ENCODE measurements at regions not wholly inside any gene's neighbourhood (a gene's known extent, or its start where the extent isn't known, plus 50 kb on each side); places are given as distances from the start of the nearest gene placed in this dataset.

GRCh38 chr13:59422646-59423045 lies 741.1 kb downstream of the DIAPH3 start:
- POLR2A ChIA-PET: no interaction called here
- no peak for TF ChIP-seq MYBL2 (CRISPR knock-in tag; IDR thresholded peaks at IDR 0.05)
- TF ChIP-seq ZNF396 (CRISPR knock-in tag; IDR thresholded peaks at IDR 0.05; ENCODE audit: borderline replicate concordance): no peak
- TF ChIP-seq RELA (CRISPR knock-in tag; IDR thresholded peaks at IDR 0.05; ENCODE audit: borderline replicate concordance): no peak
- TF ChIP-seq ZNF512 (CRISPR knock-in tag; IDR thresholded peaks at IDR 0.05; ENCODE audit: borderline replicate concordance): no peak
- TF ChIP-seq GTF2I (CRISPR knock-in tag; conservative IDR thresholded peaks at IDR 0.05): no peak
- TF ChIP-seq GABPB1 (CRISPR knock-in tag; IDR thresholded peaks at IDR 0.05): no peak
- no peak for DNase-seq (ENCODE audit: low spot score)
- H3K4me3 Mint-ChIP-seq: no peak overlapping the region
- peaks cover 7% of the 10 kb centered on the region; the same call in 1 of the 2 replicates for H3K36me3 Mint-ChIP-seq
- no peaks in the 10 kb centered on the region; the same call in 1 of the 2 replicates for H3K27me3 Mint-ChIP-seq (ENCODE audit: low read depth)
- H3K9me3 Mint-ChIP-seq: peaks cover 18% of the 10 kb centered on the region
- peaks cover 23% of the 10 kb centered on the region for H3K4me1 Mint-ChIP-seq
- CTCF ChIA-PET: interaction anchor here (1.1 kb wide), 1 partner anchor 9 kb away, joined by 3 read pairs; no protein-coding TSS in a partner anchor
- ATAC-seq: peak; percentile 86
- H3K27ac Mint-ChIP-seq: no peak overlapping the region

- DNase-seq (ENCODE audit: low spot score) (no peak), ATAC-seq (no peak)
- TF ChIP-seq CDX4 (CRISPR knock-in tag; IDR thresholded peaks at IDR 0.05; ENCODE audit: borderline replicate concordance): no peak
- TF ChIP-seq ZNF416 (CRISPR knock-in tag; IDR thresholded peaks at IDR 0.05): no peak
- no peak for TF ChIP-seq ZNF671 (CRISPR knock-in tag; IDR thresholded peaks at IDR 0.05)
- TF ChIP-seq JAZF1 (CRISPR knock-in tag; IDR thresholded peaks at IDR 0.05): no peak
- TF ChIP-seq TEAD1 (CRISPR knock-in tag; IDR thresholded peaks at IDR 0.05): no peak
- TF ChIP-seq USF2 (CRISPR knock-in tag; IDR thresholded peaks at IDR 0.05): no peak
- TF ChIP-seq ZNF396 (CRISPR knock-in tag; IDR thresholded peaks at IDR 0.05; ENCODE audit: borderline replicate concordance): no peak
- TF ChIP-seq RORB (CRISPR knock-in tag; IDR thresholded peaks at IDR 0.05): no peak
- no peak for TF ChIP-seq MLX (CRISPR knock-in tag; IDR thresholded peaks at IDR 0.05)
- Mint-ChIP-seq H3K9me3 (peaks cover 23% of the 10 kb centered on the region), H3K27ac (no peak overlapping the region), H3K4me1 (peaks cover 23% of the 10 kb centered on the region), H3K27me3 (ENCODE audit: low read depth) (no peaks in the 10 kb centered on the region; the same call in 1 of the 2 replicates), H3K4me3 (no peak overlapping the region), H3K36me3 (peaks cover 7% of the 10 kb centered on the region; the same call in 1 of the 2 replicates)
- ChIA-PET POLR2A (no interaction called here), CTCF (interaction anchor here (1.1 kb wide), 1 partner anchor 10 kb away, joined by 3 read pairs; no protein-coding TSS in a partner anchor)
These were observed 739.9 kb downstream of the DIAPH3 start for GRCh38 chr13:59423708-59424340.

- Mint-ChIP-seq H3K27me3 (ENCODE audit: low read depth) (no peaks in the 10 kb centered on the region; the same call in 1 of the 2 replicates), H3K4me1 (peaks cover 23% of the 10 kb centered on the region), H3K4me3 (no peak overlapping the region), H3K36me3 (peaks cover 3% of the 10 kb centered on the region; the same call in 1 of the 2 replicates), H3K27ac (no peak overlapping the region), H3K9me3 (peaks cover 23% of the 10 kb centered on the region)
- ChIA-PET POLR2A (no interaction called here), CTCF (no interaction called here)
- 0 out of 2 replicates have a peak, but pooled peaks have one; percentile 38 for TF ChIP-seq ZNF317 (CRISPR knock-in tag; IDR thresholded peaks at IDR 0.05; ENCODE audit: borderline replicate concordance, low read depth)
- TF ChIP-seq EMX1 (CRISPR knock-in tag; IDR thresholded peaks at IDR 0.05): no peak
- ATAC-seq (no peak), DNase-seq (ENCODE audit: low spot score) (no peak)
These were observed 739.1 kb downstream of the DIAPH3 start for GRCh38 chr13:59424661-59425060.

Measured in WTC11 (cell line).